SW480 (cell line): ENCODE measurements at regions not wholly inside any gene's neighbourhood (a gene's known extent, or its start where the extent isn't known, plus 50 kb on each side); places are given as distances from the start of the nearest gene placed in this dataset.
A peak's percentile ranks its signal among the peaks of the same experiment; 100 is the strongest.

Source experiments
- DNase-seq: peaks from one replicate; pipeline ENCODE4 v3.0.0-alpha.2; 2016; ENCODE audit warnings: low spot score

GRCh38 chr2:12168791-12169388, 422.5 kb downstream of the LPIN1 start:
- no peak for DNase-seq

- DNase-seq, result peak; percentile 29
Measured at GRCh38 chr2:12169721-12170120, 423.3 kb downstream of the LPIN1 start.

GRCh38 chr2:12170121-12170520, 423.7 kb downstream of the LPIN1 start:
- no peak for DNase-seq

GRCh38 chr2:12173271-12173942, 427.0 kb downstream of the LPIN1 start:
- no peak for DNase-seq

GRCh38 chr2:12173943-12174340, 427.5 kb downstream of the LPIN1 start:
- DNase-seq, result no peak

- DNase-seq, result no peak
Measured at GRCh38 chr2:12175323-12175722, 428.9 kb downstream of the LPIN1 start.

GRCh38 chr2:12176623-12177454, 430.4 kb downstream of the LPIN1 start:
- peak; percentile 84 for DNase-seq

GRCh38 chr2:12177455-12178288, 431.2 kb downstream of the LPIN1 start:
- no peak for DNase-seq

- DNase-seq, result no peak
Measured at GRCh38 chr2:12178289-12179080, 432.1 kb downstream of the LPIN1 start.

GRCh38 chr2:12180031-12180430, 433.6 kb downstream of the LPIN1 start:
- no peak for DNase-seq

- DNase-seq, result no peak
Measured at GRCh38 chr2:12183032-12183645, 436.7 kb downstream of the LPIN1 start.

GRCh38 chr2:12192762-12193161, 446.3 kb downstream of the LPIN1 start:
- DNase-seq, result no peak

GRCh38 chr2:12194968-12195367, 448.5 kb downstream of the LPIN1 start:
- DNase-seq, result no peak

GRCh38 chr2:12196495-12196894, 450.1 kb downstream of the LPIN1 start:
- DNase-seq, result no peak

GRCh38 chr2:12197133-12197532, 450.7 kb downstream of the LPIN1 start:
- DNase-seq, result no peak

- DNase-seq, result no peak
Measured at GRCh38 chr2:12199491-12200211, 453.2 kb downstream of the LPIN1 start.

GRCh38 chr2:12201369-12201768, 454.9 kb downstream of the LPIN1 start:
- DNase-seq, result no peak

GRCh38 chr2:12202313-12203075, 456.1 kb downstream of the LPIN1 start:
- DNase-seq, result no peak

GRCh38 chr2:12203528-12203927, 457.1 kb downstream of the LPIN1 start:
- DNase-seq, result no peak
